IMR-90 (cell line): ENCODE measurements at regions not wholly inside any gene's neighbourhood (a gene's known extent, or its start where the extent isn't known, plus 50 kb on each side); places are given as distances from the start of the nearest gene placed in this dataset.

Source experiments
- ATAC-seq: fragments of 200-7000 bp; cut with Tn5 transposase; 2 replicates; pipeline ENCODE4 v1.9.1; 2020; ENCODE audit warnings: low read depth, mild to moderate bottlenecking, moderate library complexity
- BruUV-seq: library from RNA; stranded (reverse); fragments of 400-500 nt; replicated peaks from 2 replicates; lab custom pipeline; 2021; lab: Mats Ljungman, UMichigan
- CTCF ChIA-PET: fragments of 300-600 bp; formaldehyde crosslinking; extraction: SDS; loops from one replicate; lab custom pipeline; 2021; ENCODE audit warnings: antibody characterized with exemption; lab: Yijun Ruan, JAX
- POLR2A ChIA-PET: fragments of 300-600 bp; sonication (Branson Sonifier 250); formaldehyde crosslinking; loops from one replicate; lab custom pipeline; 2022; ENCODE audit warnings: antibody characterized with exemption; ENCODE audit not compliant: unreplicated experiment; lab: Charles Lee
- DNase-seq: peaks from one replicate; pipeline ENCODE4 v3.0.0; 2013
- H2AFZ ChIP-seq: replicated peaks from 2 replicates; pipeline ENCODE3; 2013; ENCODE audit warnings: low read length, mild to moderate bottlenecking; ENCODE audit not compliant: poor library complexity
- H2AK5ac ChIP-seq: 2 replicates; pipeline ENCODE4 v1.6.1; 2013; ENCODE audit warnings: low read depth, low read length, inconsistent platforms
- H2AK9ac ChIP-seq: replicated peaks from 2 replicates; pipeline ENCODE3; 2013; ENCODE audit warnings: mild to moderate bottlenecking, low read depth, low read length, moderate library complexity; ENCODE audit not compliant: poor library complexity
- H2BK120ac ChIP-seq: 2 replicates; pipeline ENCODE4 v1.6.1; 2013; ENCODE audit warnings: low read depth, low read length, inconsistent platforms
- H2BK15ac ChIP-seq: 3 replicates; pipeline ENCODE4 v1.6.1; 2013; ENCODE audit warnings: low read depth, low read length, inconsistent platforms
- H2BK20ac ChIP-seq: 2 replicates; pipeline ENCODE4 v1.6.1; 2013; ENCODE audit warnings: low read depth, mild to moderate bottlenecking, inconsistent platforms, low read length, moderate library complexity
- H2BK5ac ChIP-seq: 2 replicates; pipeline ENCODE4 v1.6.1; 2013; ENCODE audit warnings: mild to moderate bottlenecking, low read depth, low read length, inconsistent platforms; ENCODE audit not compliant: poor library complexity, severe bottlenecking
- H3K14ac ChIP-seq: replicated peaks from 2 replicates; pipeline ENCODE4 v1.6.1; 2013; ENCODE audit warnings: low read depth, low read length, inconsistent platforms
- H3K18ac ChIP-seq: 2 replicates; pipeline ENCODE4 v1.6.1; 2013; ENCODE audit warnings: low read depth, low read length, control low read depth
- H3K23ac ChIP-seq: 2 replicates; pipeline ENCODE4 v1.6.1; 2013; ENCODE audit warnings: low read depth, low read length, inconsistent platforms
- H3K27ac ChIP-seq: 2 replicates; pipeline ENCODE4 v1.5.1; 2013; ENCODE audit warnings: mild to moderate bottlenecking, control low read depth, low read length; ENCODE audit not compliant: insufficient read depth
- H3K27me3 ChIP-seq: 2 replicates; pipeline ENCODE4 v1.6.1; 2013; ENCODE audit warnings: low read length; ENCODE audit not compliant: control insufficient read depth, insufficient read depth
- H3K36me3 ChIP-seq: 2 replicates; pipeline ENCODE4 v1.6.1; 2013; ENCODE audit warnings: low read length, mixed read lengths; ENCODE audit not compliant: control insufficient read depth, insufficient read depth
- H3K4ac ChIP-seq: 2 replicates; pipeline ENCODE4 v1.6.1; 2013; ENCODE audit warnings: low read depth, low read length, inconsistent platforms
- H3K4me1 ChIP-seq: 2 replicates; pipeline ENCODE4 v1.6.1; 2013; ENCODE audit warnings: low read length, mixed read lengths; ENCODE audit not compliant: control insufficient read depth, insufficient read depth
- H3K4me2 ChIP-seq: 2 replicates; pipeline ENCODE4 v1.6.1; 2013; ENCODE audit warnings: low read depth, mild to moderate bottlenecking, control low read depth, low read length, moderate library complexity
- H3K4me3 ChIP-seq: 2 replicates; pipeline ENCODE4 v1.5.1; 2013; ENCODE audit warnings: low read depth, mild to moderate bottlenecking, control low read depth, low read length, moderate library complexity; ENCODE audit not compliant: insufficient read depth
- H3K56ac ChIP-seq: 2 replicates; pipeline ENCODE4 v1.6.1; 2013; ENCODE audit warnings: low read length, inconsistent platforms; ENCODE audit not compliant: insufficient read depth; ENCODE audit errors: extremely low read depth
- H3K79me1 ChIP-seq, 2 experiments: 2 replicates each; pipeline ENCODE4 v1.6.1; 2013; ENCODE audit warnings: low read length in 2 of 2, inconsistent platforms in 1 of 2, low read depth in 1 of 2
- H3K9ac ChIP-seq: 2 replicates; pipeline ENCODE4 v1.6.1; 2013; ENCODE audit warnings: low read depth, low read length, control low read depth
- H3K9me1 ChIP-seq: 2 replicates; pipeline ENCODE4 v1.6.1; 2013; ENCODE audit warnings: low read length, inconsistent platforms; ENCODE audit not compliant: insufficient read depth
- H3K9me3 ChIP-seq: 2 replicates; pipeline ENCODE4 v1.6.1; 2013; ENCODE audit warnings: low read length; ENCODE audit not compliant: control insufficient read depth, insufficient read depth
- H4K20me1 ChIP-seq: 2 replicates; pipeline ENCODE4 v1.6.1; 2013; ENCODE audit warnings: low read length, inconsistent platforms; ENCODE audit not compliant: insufficient read depth
- H4K5ac ChIP-seq: 2 replicates; pipeline ENCODE4 v1.6.1; 2013; ENCODE audit warnings: mild to moderate bottlenecking, low read depth, low read length, control low read depth
- H4K8ac ChIP-seq, 2 experiments: 2 replicates each; pipeline ENCODE4 v1.6.1; 2013; ENCODE audit warnings: low read depth in 2 of 2, low read length in 2 of 2, control low read depth in 1 of 2, inconsistent platforms in 1 of 2
- H4K91ac ChIP-seq: 2 replicates; pipeline ENCODE4 v1.6.1; 2013; ENCODE audit warnings: low read depth, low read length, inconsistent platforms; ENCODE audit not compliant: insufficient read depth
- BHLHE40 ChIP-seq: fragments of 150-350 bp; IDR thresholded peaks from 2 replicates; pipeline ENCODE4 v1.6.1; 2016; ENCODE audit warnings: mild to moderate bottlenecking, low read depth, low read length
- CEBPB ChIP-seq: IDR thresholded peaks from 2 replicates; pipeline ENCODE4 v1.6.1; 2012; ENCODE audit warnings: low read depth, low read length, improper control_type of control experiment
- CHD1 ChIP-seq: IDR thresholded peaks from 2 replicates; pipeline ENCODE4 v1.6.1; 2012; ENCODE audit warnings: low read depth, low read length, improper control_type of control experiment
- ELK1 ChIP-seq: fragments of 150-350 bp; IDR thresholded peaks from 2 replicates; pipeline ENCODE4 v1.6.1; 2016; ENCODE audit warnings: low read depth, mild to moderate bottlenecking, low read length, moderate library complexity, borderline replicate concordance
- FOS ChIP-seq: fragments of 150-350 bp; IDR thresholded peaks from 2 replicates; pipeline ENCODE4 v1.6.1; 2016; ENCODE audit warnings: low read depth, low read length
- MAFK ChIP-seq: IDR thresholded peaks from 2 replicates; pipeline ENCODE4 v1.6.1; 2012; ENCODE audit warnings: low read depth, low read length, improper control_type of control experiment
- MAZ ChIP-seq: IDR thresholded peaks from 2 replicates; pipeline ENCODE4 v1.6.1; 2012; ENCODE audit warnings: low read depth, mild to moderate bottlenecking, low read length, improper control_type of control experiment, moderate library complexity, borderline replicate concordance
- MXI1 ChIP-seq: IDR thresholded peaks from 2 replicates; pipeline ENCODE4 v1.6.1; 2012; ENCODE audit warnings: low read depth, mild to moderate bottlenecking, low read length, moderate library complexity, borderline replicate concordance
- NFE2L2 ChIP-seq: fragments of 150-350 bp; IDR thresholded peaks from 2 replicates; pipeline ENCODE4 v1.6.1; 2016; ENCODE audit warnings: low read depth, mild to moderate bottlenecking, low read length
- POLR2A ChIP-seq: IDR thresholded peaks from 2 replicates; pipeline ENCODE4 v1.6.1; 2012; ENCODE audit warnings: mild to moderate bottlenecking, low read depth, low read length
- RAD21 ChIP-seq: IDR thresholded peaks from 2 replicates; pipeline ENCODE4 v1.6.1; 2012; ENCODE audit warnings: low read length, improper control_type of control experiment
- RCOR1 ChIP-seq: IDR thresholded peaks from 2 replicates; pipeline ENCODE4 v1.6.1; 2012; ENCODE audit warnings: mild to moderate bottlenecking, low read length, improper control_type of control experiment; ENCODE audit not compliant: insufficient replicate concordance
- RFX5 ChIP-seq: IDR thresholded peaks from 2 replicates; pipeline ENCODE4 v1.8.0; 2012; ENCODE audit warnings: low read depth, mild to moderate bottlenecking, low read length, moderate library complexity
- SMC3 ChIP-seq: fragments of 150-350 bp; IDR thresholded peaks from 2 replicates; pipeline ENCODE4 v1.6.1; 2016; ENCODE audit warnings: low read depth, mild to moderate bottlenecking, antibody characterized with exemption, low read length, moderate library complexity
- WGBS, 2 experiments: methylation state at CpG; one replicate each; pipeline versions ENCODE4 v1.1.5 to v1.1.7; 2013; ENCODE audit warnings: missing lambda C conversion rate in 2 of 2; ENCODE audit not compliant: insufficient read length in 1 of 2; ENCODE audit errors: extremely low coverage in 2 of 2; 5-methylcytosine and 5-hydroxymethylcytosine counted together
- dilution Hi-C: fragments of 300-500 bp; cut with HindIII; formaldehyde crosslinking; loops from one replicate; pipeline ENCODE4 v1.14.3; 2018; ENCODE audit warnings: low sequenced_read_pairs; ENCODE audit not compliant: unreplicated experiment
- in situ Hi-C: fragments of 300-500 bp; cut with MboI; formaldehyde crosslinking; loops from 3 replicates; pipeline ENCODE4 v1.14.3; 2019; ENCODE audit warnings: low sequenced_read_pairs, inconsistent platforms, mixed read lengths
- intact Hi-C: fragments of 100-400 bp; cut with micrococcal nuclease; formaldehyde crosslinking; loops from 2 replicates; pipeline ENCODE4 v1.10.0; 2022
- TF ChIP-seq, protein P1 (sequence below): conservative IDR thresholded peaks from 2 replicates; pipeline ENCODE4 v1.5.1; 2012; ENCODE audit warnings: mild to moderate bottlenecking, low read depth, low read length, improper control_type of control experiment
- TF ChIP-seq, protein P2 (sequence below): fragments of 150-350 bp; IDR thresholded peaks from 2 replicates; pipeline ENCODE4 v1.6.1; 2017; ENCODE audit warnings: mild to moderate bottlenecking, antibody characterized with exemption, low read length, low read depth

GRCh38 chr2:203796248-203797010 is 71.1 kb upstream of the CTLA4 start:
- H3K4ac ChIP-seq: no peak overlapping the region
- peaks cover 3% of the 10 kb centered on the region; the same call in 1 of the 2 replicates for H3K27me3 ChIP-seq
- H3K9me1 ChIP-seq: no peaks in the 10 kb centered on the region; the same call in 1 of the 2 replicates
- H3K9me3 ChIP-seq: no peaks in the 10 kb centered on the region
- H3K36me3 ChIP-seq: no peaks in the 10 kb centered on the region
- dilution Hi-C loops (no loop called here), in situ Hi-C loops (no loop called here), intact Hi-C loops (no loop called here)
- H3K4me1 ChIP-seq: 0 out of 2 replicates have a peak, but pooled peaks cover 1% of the 10 kb centered on the region
- no peak overlapping the region for H3K4me2 ChIP-seq
- ATAC-seq: no peak
- CTCF ChIA-PET: no interaction called here
- no peak overlapping the region for H4K5ac ChIP-seq
- no peak overlapping the region for H2BK5ac ChIP-seq
- H4K91ac ChIP-seq: no peak overlapping the region
- H3K27ac ChIP-seq: no peak overlapping the region
- DNase-seq: no peak
- no peaks in the 10 kb centered on the region for H3K79me1 ChIP-seq
- H3K9ac ChIP-seq: no peak overlapping the region
- no peak overlapping the region for H2AK9ac ChIP-seq
- H2AFZ ChIP-seq: no peak overlapping the region
- POLR2A ChIA-PET: no interaction called here
- WGBS, 2 experiments: no CpG with 5 or more reads among the region's 5 CpGs
- H3K56ac ChIP-seq: no peak overlapping the region
- no TSS peak for BruUV-seq
- no peak for TF ChIP-seq MXI1
- no peak for TF ChIP-seq RAD21
- no peak for TF ChIP-seq FOS
- TF ChIP-seq RFX5: no peak
- TF ChIP-seq, protein P1, sequence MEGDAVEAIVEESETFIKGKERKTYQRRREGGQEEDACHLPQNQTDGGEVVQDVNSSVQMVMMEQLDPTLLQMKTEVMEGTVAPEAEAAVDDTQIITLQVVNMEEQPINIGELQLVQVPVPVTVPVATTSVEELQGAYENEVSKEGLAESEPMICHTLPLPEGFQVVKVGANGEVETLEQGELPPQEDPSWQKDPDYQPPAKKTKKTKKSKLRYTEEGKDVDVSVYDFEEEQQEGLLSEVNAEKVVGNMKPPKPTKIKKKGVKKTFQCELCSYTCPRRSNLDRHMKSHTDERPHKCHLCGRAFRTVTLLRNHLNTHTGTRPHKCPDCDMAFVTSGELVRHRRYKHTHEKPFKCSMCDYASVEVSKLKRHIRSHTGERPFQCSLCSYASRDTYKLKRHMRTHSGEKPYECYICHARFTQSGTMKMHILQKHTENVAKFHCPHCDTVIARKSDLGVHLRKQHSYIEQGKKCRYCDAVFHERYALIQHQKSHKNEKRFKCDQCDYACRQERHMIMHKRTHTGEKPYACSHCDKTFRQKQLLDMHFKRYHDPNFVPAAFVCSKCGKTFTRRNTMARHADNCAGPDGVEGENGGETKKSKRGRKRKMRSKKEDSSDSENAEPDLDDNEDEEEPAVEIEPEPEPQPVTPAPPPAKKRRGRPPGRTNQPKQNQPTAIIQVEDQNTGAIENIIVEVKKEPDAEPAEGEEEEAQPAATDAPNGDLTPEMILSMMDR: no peak
- TF ChIP-seq SMC3: no peak
- TF ChIP-seq ELK1: no peak
- TF ChIP-seq BHLHE40: no peak
- TF ChIP-seq CHD1: no peak
- no peak for TF ChIP-seq POLR2A
- TF ChIP-seq CEBPB: no peak
- TF ChIP-seq MAZ: no peak
- no peak for TF ChIP-seq MAFK
- TF ChIP-seq RCOR1: no peak
- TF ChIP-seq, protein P2, sequence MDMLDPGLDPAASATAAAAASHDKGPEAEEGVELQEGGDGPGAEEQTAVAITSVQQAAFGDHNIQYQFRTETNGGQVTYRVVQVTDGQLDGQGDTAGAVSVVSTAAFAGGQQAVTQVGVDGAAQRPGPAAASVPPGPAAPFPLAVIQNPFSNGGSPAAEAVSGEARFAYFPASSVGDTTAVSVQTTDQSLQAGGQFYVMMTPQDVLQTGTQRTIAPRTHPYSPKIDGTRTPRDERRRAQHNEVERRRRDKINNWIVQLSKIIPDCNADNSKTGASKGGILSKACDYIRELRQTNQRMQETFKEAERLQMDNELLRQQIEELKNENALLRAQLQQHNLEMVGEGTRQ: no peak
- no peak for TF ChIP-seq NFE2L2
- H4K20me1 ChIP-seq: no peaks in the 10 kb centered on the region
- H4K8ac ChIP-seq: no peak overlapping the region
- H3K18ac ChIP-seq: no peak overlapping the region
- H2BK20ac ChIP-seq: no peak overlapping the region
- no peak overlapping the region for H2BK120ac ChIP-seq
- no peak overlapping the region for H2BK15ac ChIP-seq
- no peak overlapping the region for H3K4me3 ChIP-seq
- H2AK5ac ChIP-seq: no peak overlapping the region
- H3K14ac ChIP-seq: no peak overlapping the region
- H3K23ac ChIP-seq: no peak overlapping the region
